ENCODE measurements at regions not wholly inside any gene's neighbourhood (a gene's known extent, or its start where the extent isn't known, plus 50 kb on each side); places are given as distances from the start of the nearest gene placed in this dataset.

- TF ChIP-seq ZEB2 (tag by site-specific recombination; IDR thresholded peaks at IDR 0.05): no peak
- TF ChIP-seq, protein P1, sequence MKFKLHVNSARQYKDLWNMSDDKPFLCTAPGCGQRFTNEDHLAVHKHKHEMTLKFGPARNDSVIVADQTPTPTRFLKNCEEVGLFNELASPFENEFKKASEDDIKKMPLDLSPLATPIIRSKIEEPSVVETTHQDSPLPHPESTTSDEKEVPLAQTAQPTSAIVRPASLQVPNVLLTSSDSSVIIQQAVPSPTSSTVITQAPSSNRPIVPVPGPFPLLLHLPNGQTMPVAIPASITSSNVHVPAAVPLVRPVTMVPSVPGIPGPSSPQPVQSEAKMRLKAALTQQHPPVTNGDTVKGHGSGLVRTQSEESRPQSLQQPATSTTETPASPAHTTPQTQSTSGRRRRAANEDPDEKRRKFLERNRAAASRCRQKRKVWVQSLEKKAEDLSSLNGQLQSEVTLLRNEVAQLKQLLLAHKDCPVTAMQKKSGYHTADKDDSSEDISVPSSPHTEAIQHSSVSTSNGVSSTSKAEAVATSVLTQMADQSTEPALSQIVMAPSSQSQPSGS (tag by site-specific recombination; IDR thresholded peaks at IDR 0.05; ENCODE audit: low read depth): no peak
- no peak for TF ChIP-seq YY1 (tag by site-specific recombination; IDR thresholded peaks at IDR 0.05)
- no peak for TF ChIP-seq BCL6B (tag by site-specific recombination; IDR thresholded peaks at IDR 0.05)
- TF ChIP-seq ZNF24 (tag by site-specific recombination; IDR thresholded peaks at IDR 0.05): no peak
- no peak for TF ChIP-seq MYNN (tag by site-specific recombination; IDR thresholded peaks at IDR 0.05; ENCODE audit: borderline replicate concordance)
Measured at GRCh38 chr2:187034434-187034833, 185.5 kb upstream of the ZSWIM2 start.

Measured in HEK293 (cell line).